GM18873 (cell line): ENCODE measurements at regions not wholly inside any gene's neighbourhood (a gene's known extent, or its start where the extent isn't known, plus 50 kb on each side); places are given as distances from the start of the nearest gene placed in this dataset.
A peak's percentile ranks its signal among the peaks of the same experiment; 100 is the strongest.
"Not testable (repeated sequence)": the region's sequence is repeated elsewhere in the genome, so short reads cannot be mapped to it uniquely, and the experiment has no call there.

Experiments used
- ATAC-seq: cut with Tn5 transposase; IDR thresholded peaks from one replicate; pipeline ENCODE4 v1.9.1; 2021; ENCODE audit warnings: mild to moderate bottlenecking, moderate library complexity, moderate number of reproducible peaks; ENCODE audit not compliant: unreplicated experiment, low FRiP score

DNA sequence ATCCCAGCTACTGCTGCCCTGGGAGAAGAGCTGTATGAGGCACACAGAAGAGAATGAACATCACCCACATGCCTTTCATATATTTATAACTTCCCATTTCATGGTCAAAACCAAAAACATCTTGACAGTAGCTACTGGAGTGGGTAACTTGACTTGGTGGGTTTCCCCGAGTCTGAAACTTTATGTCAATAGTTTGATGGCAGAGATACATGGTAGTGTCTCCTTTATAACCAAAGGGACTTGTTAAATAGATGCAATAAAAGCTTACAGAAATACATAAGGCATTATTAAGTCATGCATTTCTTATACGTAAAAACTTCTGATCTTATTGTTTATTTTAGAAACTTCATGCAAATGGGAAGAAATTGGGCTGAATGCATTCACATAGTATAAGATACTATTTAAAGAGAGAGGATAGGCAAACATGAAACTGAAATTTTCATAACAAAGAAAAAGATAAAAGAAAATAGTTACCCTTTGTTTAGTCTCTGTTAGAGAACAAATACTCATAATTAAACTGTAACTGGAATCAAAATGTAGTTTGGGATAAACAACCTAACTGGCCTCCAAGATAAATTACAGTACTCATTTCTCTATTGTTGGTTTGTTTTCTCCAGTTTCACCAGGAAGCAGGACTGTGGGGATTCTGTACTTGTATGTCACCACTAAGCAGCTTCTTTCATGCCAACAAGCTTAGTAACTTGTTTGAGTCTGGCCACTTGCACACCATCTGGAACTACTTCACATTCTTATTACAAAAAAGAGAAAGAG lies 459.3 kb upstream of the MEF2C start:
- peak; percentile 30 for ATAC-seq

GRCh38 chr5:89338935-89339334 lies 456.0 kb upstream of the MEF2C start:
- no peak for ATAC-seq

GRCh38 chr5:89336111-89336510 lies 453.1 kb upstream of the MEF2C start:
- no peak for ATAC-seq

DNA sequence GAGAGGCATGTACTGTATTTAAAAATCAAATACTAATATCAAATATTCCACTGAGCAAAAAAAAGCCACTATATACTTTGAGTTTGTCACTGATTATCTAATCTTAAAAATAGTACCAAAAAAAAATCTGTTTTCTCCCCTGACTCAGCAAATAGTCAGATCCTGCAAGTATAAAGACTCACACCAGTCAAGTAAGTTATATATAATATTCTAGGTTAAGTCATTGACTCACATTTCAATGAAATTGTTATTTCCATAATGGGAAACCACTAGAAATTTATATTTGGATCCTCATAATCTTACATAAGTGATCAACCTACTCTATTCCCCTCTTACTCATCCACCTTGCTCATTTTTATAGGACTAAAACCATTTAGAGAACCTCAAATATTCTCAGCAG lies 447.2 kb upstream of the MEF2C start:
- ATAC-seq = no peak

DNA sequence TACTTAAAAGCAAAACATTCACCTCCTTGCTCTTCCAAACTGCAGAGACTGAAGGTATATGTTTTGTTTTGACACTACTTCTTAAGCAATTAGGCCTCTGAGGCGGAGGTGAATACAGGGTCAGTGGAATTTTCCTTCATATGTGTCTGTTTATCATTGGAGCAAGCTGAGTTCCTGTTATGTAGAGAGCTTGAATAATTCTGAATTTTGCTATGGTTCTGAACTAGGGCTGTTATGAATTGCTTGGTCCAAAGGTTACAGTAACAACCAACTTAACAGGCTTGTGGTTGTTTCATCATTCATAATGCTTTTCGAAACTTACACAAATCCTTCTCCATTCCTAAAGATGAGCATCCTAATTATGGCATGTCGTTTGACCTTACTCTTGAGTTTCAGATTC lies 444.6 kb upstream of the MEF2C start:
- no peak for ATAC-seq

DNA sequence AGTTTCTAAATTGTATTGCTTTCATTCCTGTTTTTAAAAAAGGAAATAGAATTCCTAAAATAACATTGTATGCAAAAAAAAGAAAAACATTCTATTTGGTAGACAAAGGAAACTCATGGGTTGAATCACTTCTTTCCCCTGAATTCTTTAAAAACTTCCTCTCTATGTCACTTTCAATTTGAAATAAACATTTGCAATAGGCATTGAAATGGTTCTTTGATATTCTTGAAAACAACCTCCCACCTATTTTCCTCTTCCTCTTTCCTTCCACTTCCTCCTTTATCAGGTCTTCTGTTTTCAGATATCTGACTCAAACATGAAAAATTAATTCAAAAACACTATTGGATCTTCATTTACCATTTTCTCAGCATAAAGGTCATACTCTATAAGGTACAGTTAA lies 442.0 kb upstream of the MEF2C start:
- no peak for ATAC-seq

DNA sequence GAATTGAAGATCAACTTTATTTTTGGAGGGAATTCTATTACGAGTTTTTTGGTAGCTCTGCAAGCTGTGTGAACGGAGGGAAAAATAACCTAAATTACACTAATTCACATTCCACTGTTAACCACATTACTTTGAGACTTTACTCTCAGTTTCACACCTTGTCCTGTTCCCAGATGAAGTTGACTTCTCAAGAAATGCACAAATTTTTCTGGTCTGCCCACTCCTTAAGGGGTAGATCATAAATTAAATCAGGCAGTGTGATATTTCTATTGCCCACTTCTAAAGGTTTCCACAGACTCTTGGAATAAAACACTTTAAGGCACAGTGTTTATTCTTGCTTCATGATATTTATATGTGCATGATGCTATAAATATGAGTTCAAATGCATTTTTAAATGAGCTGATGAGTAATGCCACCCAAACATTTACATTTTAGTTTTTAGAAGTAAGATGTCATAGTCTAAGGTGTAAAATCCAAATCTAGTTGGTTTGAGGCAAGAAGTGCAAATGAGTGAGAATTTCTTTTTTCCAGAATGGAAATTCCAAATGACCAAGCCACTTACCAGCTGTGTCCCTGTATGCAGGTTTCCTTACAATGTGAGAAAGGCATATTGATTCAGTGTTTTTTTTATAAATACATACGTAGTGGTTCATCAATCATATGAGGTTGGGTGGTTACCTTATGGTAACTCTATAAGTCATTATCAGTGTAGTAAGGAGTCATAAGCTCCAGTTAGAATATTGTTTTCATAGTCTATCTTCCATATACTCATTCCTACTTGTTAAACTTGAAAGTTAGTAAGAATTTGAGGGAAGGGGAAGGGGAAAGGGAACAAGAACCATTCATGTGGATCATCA lies 437.7 kb upstream of the MEF2C start:
- no peak for ATAC-seq

- not testable (repeated sequence) for ATAC-seq
Observed at GRCh38 chr5:89317838-89318237, 434.9 kb upstream of the MEF2C start.

DNA sequence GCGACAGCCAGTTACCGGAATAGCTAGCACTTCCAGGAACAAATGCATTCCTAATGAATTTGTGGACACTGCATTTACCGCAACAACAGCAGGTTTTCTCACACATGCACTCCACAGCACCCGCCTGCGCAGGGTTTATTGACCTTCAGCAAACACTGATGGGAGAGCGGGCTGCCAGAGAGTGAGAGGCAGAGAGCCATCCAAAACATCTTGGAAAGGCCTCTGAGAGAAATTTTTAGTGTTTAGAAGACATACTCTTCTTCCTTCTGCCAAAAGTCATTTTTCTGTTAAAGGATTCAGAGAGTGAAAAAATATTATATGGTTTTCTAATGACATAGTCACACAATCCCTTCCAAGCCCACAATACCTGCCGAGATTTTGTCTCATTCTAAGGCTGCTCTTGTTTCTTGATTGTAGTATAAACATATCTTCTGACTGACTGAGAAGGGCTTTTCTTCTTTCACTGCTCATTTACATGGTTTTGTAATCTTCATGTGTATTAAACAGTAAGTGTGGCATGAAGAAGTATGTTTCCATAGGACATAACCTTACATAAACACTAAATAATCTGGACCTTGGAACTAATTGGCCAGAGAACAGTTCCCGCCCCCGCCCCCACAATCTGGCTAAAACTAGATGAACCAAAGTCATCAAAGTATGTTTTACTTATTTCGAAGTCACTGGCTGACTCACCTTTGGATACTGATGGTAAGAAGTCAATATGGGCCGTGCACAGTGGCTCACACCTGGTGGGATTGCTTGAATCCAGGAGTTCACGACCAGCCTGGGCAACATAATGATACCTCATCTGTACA lies 432.5 kb upstream of the MEF2C start:
- ATAC-seq = no peak

- peak; percentile 98 for ATAC-seq
Observed at GRCh38 chr5:89313804-89314588, 431.0 kb upstream of the MEF2C start.

DNA sequence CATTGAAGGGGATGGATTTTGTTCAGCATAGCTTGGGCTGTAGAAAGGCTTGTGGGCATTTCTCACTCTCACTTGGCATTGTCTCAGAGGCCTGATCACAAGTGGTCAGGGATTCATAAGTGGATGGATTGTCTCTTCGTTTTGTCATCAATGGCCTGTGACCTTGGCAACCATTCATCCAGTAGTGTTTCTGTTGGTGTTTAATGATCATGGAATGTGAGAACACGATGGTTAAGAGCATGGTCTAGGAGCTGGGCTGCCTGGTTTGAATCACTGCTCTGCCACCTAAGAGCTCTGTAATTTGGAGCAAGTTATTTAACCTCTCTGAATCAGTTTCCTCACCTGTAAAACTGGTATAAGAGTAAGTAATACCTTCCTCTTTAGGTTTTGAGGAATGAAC lies 430.1 kb upstream of the MEF2C start:
- no peak for ATAC-seq

GRCh38 chr5:89309268-89309667 lies 426.3 kb upstream of the MEF2C start:
- no peak for ATAC-seq

- peak; percentile 87 for ATAC-seq
Observed at GRCh38 chr5:89308606-89309040, 425.6 kb upstream of the MEF2C start.

- ATAC-seq = no peak
Observed at GRCh38 chr5:89307972-89308371, 425.0 kb upstream of the MEF2C start.

DNA sequence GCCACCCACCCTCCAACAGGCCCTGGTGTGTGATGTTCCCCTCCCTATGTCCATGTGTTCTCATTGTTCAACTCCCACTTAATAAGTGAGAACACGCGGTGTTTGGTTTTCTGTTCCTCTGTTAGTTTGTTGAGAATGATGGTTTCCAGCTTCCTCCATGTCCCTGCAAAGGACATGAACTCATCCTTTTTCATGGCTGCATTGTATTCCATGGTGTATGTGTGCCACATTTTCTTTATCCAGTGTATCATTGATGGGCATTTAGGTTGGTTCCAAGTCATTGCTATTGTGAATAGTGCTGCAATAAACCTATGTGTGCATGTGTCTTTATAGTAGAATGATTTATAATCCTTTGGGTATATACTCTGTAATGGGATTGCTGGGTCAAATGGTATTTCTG lies 424.2 kb upstream of the MEF2C start:
- ATAC-seq = not testable (repeated sequence)

DNA sequence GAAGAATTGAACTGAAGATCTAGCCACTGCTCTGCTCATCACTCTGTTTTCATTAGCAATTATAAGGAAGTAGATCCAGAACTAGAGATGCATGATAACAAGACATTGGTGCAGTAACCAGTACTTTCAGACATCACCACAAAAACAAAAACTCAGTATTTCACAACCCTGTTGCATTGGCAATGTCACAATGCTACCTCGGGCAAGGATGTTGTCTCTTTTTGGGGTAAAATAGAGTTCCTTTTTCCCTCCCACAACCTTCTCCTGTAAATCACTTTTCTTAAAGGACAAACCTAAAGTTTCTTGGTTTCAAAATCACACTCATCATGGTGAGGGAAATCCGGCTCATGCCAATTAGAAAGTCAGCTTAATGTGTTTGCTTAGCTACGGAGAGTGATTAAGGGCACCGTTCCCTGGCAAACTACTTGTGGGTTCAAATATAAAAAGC lies 420.1 kb upstream of the MEF2C start:
- ATAC-seq = peak; percentile 48

DNA sequence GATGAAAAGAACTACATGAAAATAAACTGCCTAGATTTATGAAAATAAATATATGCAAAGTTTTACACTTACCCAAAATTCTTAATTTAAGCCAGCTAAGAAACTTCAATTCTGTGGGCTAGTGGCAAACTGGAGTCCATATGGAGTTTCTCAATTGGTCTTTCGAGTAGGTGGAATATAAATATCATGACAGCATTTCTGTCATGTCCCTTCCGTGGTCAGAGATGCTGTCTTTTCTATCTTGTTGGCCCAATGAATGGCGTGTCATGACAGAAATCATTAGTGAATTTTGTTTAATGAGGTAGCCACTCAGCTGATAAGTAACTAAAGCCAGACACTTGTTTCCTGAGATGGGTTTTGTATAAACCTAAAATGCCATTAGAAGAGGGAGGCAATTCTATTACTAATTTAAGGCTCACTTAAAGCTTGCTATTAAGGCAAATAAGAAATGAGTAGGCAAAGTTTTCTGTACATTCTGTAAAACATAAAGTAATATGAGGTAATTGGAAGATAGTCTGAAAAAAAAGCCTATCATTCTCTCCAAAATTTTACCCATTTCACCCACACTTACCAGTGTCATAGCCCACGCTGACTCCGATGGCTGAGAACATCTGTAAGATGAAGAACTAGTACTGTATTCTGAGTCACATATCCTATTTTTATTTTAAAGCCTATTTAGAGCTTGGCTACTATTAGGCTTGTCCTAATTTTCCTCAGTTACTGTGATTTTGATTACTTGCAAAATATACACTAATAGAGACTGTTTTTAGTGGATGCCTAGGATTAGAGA lies 419.3 kb upstream of the MEF2C start:
- ATAC-seq = peak; percentile 30

GRCh38 chr5:89301321-89302025 lies 418.5 kb upstream of the MEF2C start:
- ATAC-seq = peak; percentile 63
